ENCODE measurements at regions not wholly inside any gene's neighbourhood (a gene's known extent, or its start where the extent isn't known, plus 50 kb on each side); places are given as distances from the start of the nearest gene placed in this dataset.

DNA sequence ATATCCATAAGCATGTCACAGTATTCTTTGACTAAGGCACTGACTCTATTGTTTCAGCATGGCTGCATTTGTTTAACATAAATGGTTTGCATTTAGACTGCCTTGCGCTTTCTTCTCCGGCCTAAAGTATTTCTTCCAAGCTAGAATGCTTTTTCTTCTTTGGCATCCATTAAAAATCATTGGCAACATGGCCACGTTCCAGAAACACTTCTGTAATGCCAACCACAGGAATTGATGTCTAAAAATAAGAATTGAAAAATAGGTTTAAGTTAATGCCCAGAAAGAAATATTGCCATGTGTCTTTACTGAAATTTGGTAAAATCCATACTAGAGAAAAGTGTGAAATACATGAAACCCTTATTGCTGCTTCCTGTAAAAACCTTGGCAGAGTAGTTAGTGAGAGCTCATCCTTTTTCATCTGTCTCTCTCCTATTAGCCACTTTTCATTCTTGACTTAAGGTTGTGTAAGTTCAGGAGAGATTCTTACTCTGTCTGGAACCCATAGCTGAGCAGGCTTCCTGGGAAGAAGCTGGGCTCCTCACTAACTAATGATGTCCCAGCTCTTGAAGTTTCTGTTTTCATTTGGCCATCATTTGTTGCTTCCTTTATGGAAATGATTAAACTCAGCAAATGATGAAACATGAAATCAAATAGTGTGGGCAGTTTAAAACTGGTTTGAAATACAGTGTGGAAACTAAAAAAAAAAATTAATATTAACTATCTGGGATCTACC is 58.2 kb upstream of the RPS23 start:
- Mint-ChIP-seq H3K36me3 (no peaks in the 10 kb centered on the region), H3K4me1 (no peaks in the 10 kb centered on the region), H3K4me3 (no peak overlapping the region), H3K9me3 (no peaks in the 10 kb centered on the region), H3K27me3 (ENCODE audit: low read depth) (no peaks in the 10 kb centered on the region), H3K27ac (no peak overlapping the region)
- ChIA-PET POLR2A (no interaction called here), CTCF (no interaction called here)
- DNase-seq (ENCODE audit: low spot score) (no peak), ATAC-seq (no peak)
- TF ChIP-seq JAZF1 (CRISPR knock-in tag; IDR thresholded peaks at IDR 0.05): no peak

DNA sequence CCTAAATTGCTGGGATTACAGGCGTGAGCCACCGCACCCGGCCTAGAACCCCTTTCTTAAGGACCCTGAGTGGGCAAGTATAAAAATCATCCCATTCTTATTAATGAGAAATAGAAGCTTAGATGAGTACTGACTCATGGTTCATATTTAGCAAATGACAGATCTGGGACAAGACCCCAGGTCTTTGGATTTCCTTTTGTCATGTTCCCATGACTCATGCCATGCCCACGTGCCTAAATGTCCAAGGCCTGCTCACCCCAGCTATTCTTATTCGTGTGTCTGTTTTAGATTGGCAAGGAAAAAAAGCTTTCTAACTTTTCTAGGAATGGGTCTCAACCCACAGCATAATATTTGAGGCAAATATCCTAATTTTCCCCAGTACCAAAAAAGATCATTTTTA is 57.7 kb upstream of the RPS23 start:
- Mint-ChIP-seq H3K27ac (no peak overlapping the region), H3K4me1 (peaks cover 4% of the 10 kb centered on the region; the same call in 1 of the 2 replicates), H3K27me3 (ENCODE audit: low read depth) (no peaks in the 10 kb centered on the region; the same call in 1 of the 2 replicates), H3K9me3 (no peaks in the 10 kb centered on the region), H3K36me3 (no peaks in the 10 kb centered on the region), H3K4me3 (no peak overlapping the region)
- DNase-seq (ENCODE audit: low spot score): no peak
- ATAC-seq: no peak
- POLR2A ChIA-PET: no interaction called here
- TF ChIP-seq, protein P1, sequence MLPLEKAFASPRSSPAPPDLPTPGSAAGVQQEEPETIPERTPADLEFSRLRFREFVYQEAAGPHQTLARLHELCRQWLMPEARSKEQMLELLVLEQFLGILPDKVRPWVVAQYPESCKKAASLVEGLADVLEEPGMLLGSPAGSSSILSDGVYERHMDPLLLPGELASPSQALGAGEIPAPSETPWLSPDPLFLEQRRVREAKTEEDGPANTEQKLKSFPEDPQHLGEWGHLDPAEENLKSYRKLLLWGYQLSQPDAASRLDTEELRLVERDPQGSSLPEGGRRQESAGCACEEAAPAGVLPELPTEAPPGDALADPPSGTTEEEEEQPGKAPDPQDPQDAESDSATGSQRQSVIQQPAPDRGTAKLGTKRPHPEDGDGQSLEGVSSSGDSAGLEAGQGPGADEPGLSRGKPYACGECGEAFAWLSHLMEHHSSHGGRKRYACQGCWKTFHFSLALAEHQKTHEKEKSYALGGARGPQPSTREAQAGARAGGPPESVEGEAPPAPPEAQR (CRISPR knock-in tag; IDR thresholded peaks at IDR 0.05): no peak
- TF ChIP-seq SOX15 (CRISPR knock-in tag; IDR thresholded peaks at IDR 0.05) (no peak), NFYB (CRISPR knock-in tag; conservative IDR thresholded peaks at IDR 0.05; ENCODE audit: low read depth) (no peak), FOXK1 (CRISPR knock-in tag; IDR thresholded peaks at IDR 0.05) (no peak)
- TF ChIP-seq, protein P2, sequence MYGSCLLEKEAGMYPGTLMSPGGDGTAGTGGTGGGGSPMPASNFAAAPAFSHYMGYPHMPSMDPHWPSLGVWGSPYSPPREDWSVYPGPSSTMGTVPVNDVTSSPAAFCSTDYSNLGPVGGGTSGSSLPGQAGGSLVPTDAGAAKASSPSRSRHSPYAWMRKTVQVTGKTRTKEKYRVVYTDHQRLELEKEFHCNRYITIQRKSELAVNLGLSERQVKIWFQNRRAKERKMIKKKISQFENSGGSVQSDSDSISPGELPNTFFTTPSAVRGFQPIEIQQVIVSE (CRISPR knock-in tag; IDR thresholded peaks at IDR 0.05; ENCODE audit: borderline replicate concordance): no peak
- TF ChIP-seq, protein P3, sequence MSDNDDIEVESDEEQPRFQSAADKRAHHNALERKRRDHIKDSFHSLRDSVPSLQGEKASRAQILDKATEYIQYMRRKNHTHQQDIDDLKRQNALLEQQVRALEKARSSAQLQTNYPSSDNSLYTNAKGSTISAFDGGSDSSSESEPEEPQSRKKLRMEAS (CRISPR knock-in tag; IDR thresholded peaks at IDR 0.05): no peak
- CTCF ChIA-PET: no interaction called here

DNA sequence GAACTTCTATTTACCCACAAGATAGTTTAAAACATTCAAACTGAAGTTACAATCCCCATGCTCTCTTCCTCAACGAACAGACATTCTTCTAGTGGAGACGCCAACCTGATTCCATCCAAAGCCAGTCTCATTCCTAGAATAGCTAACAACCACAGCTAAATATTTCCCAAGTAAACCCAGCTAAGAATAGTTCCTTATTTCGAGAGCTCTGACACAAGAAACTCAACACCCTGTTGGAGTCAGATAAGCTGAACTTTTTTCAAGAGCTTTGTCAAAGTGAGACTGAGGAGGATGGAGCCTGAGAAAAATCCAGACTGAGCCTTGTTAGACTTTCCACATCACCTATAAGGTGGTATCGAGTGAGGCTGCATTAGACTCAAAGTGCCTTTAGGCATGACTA is 56.7 kb upstream of the RPS23 start:
- POLR2A ChIA-PET: no interaction called here

More for the DNA sequence above, 56.7 kb upstream of the RPS23 start:
- Mint-ChIP-seq H3K36me3 (0 out of 2 replicates have a peak, but pooled peaks cover 3% of the 10 kb centered on the region), H3K27me3 (ENCODE audit: low read depth) (no peaks in the 10 kb centered on the region; the same call in 1 of the 2 replicates), H3K27ac (no peak overlapping the region), H3K9me3 (peaks cover 6% of the 10 kb centered on the region), H3K4me1 (peaks cover 4% of the 10 kb centered on the region; the same call in 1 of the 2 replicates), H3K4me3 (no peak overlapping the region)
- CTCF ChIA-PET: interaction anchor here (0.6 kb wide), 1 partner anchor 184 kb away, joined by 3 read pairs; no protein-coding TSS in a partner anchor
- no peak for DNase-seq (ENCODE audit: low spot score)
- no peak for ATAC-seq
- TF ChIP-seq, protein P4, sequence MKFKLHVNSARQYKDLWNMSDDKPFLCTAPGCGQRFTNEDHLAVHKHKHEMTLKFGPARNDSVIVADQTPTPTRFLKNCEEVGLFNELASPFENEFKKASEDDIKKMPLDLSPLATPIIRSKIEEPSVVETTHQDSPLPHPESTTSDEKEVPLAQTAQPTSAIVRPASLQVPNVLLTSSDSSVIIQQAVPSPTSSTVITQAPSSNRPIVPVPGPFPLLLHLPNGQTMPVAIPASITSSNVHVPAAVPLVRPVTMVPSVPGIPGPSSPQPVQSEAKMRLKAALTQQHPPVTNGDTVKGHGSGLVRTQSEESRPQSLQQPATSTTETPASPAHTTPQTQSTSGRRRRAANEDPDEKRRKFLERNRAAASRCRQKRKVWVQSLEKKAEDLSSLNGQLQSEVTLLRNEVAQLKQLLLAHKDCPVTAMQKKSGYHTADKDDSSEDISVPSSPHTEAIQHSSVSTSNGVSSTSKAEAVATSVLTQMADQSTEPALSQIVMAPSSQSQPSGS (CRISPR knock-in tag; IDR thresholded peaks at IDR 0.05; ENCODE audit: borderline replicate concordance, low read depth): no peak
- TF ChIP-seq NFE2L1 (CRISPR knock-in tag; IDR thresholded peaks at IDR 0.05) (no peak), JUN (CRISPR knock-in tag; IDR thresholded peaks at IDR 0.05) (no peak), FOXJ3 (CRISPR knock-in tag; IDR thresholded peaks at IDR 0.05; ENCODE audit: borderline replicate concordance) (no peak), SMAD3 (CRISPR knock-in tag; IDR thresholded peaks at IDR 0.05; ENCODE audit: borderline replicate concordance) (no peak), CBFB (CRISPR knock-in tag; IDR thresholded peaks at IDR 0.05; ENCODE audit: low read depth) (no peak), ZNF138 (CRISPR knock-in tag; conservative IDR thresholded peaks at IDR 0.05) (no peak), TEAD4 (CRISPR knock-in tag; IDR thresholded peaks at IDR 0.05) (no peak), ESRRA (CRISPR knock-in tag; IDR thresholded peaks at IDR 0.05; ENCODE audit: borderline replicate concordance) (no peak), NR1H2 (CRISPR knock-in tag; IDR thresholded peaks at IDR 0.05) (no peak), JAZF1 (CRISPR knock-in tag; IDR thresholded peaks at IDR 0.05) (no peak), CREM (CRISPR knock-in tag; IDR thresholded peaks at IDR 0.05) (no peak), TCF7 (CRISPR knock-in tag; IDR thresholded peaks at IDR 0.05; ENCODE audit: low read depth) (no peak), ZNF671 (CRISPR knock-in tag; IDR thresholded peaks at IDR 0.05) (no peak)
- TF ChIP-seq, protein P3 (CRISPR knock-in tag; IDR thresholded peaks at IDR 0.05): no peak
- TF ChIP-seq, protein P2 (CRISPR knock-in tag; IDR thresholded peaks at IDR 0.05; ENCODE audit: borderline replicate concordance): no peak
